ENCODE measurements at regions not wholly inside any gene's neighbourhood (a gene's known extent, or its start where the extent isn't known, plus 50 kb on each side); places are given as distances from the start of the nearest gene placed in this dataset.

DNA sequence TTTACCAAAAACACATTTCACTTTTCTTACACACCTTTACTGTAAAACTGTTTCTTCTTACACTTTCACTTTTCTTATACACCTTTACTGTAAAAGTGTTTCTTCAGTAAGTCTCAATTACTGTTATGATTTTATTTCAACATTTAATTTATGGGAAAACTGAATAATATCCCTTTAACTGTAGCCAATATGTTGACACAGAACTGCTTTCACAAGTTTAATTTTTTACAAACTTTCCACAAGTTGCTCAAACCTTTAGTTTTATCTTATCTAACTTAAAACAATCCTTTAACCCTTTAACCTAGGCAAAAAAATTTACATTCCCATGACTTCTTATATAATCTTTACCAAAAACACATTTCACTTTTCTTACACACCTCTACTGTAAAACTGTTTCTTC lies 63.3 kb upstream of the OR5AN1 start:
- TF ChIP-seq CTCF (IDR thresholded peaks at IDR 0.05) (no peak), POLR2A (IDR thresholded peaks at IDR 0.05) (no peak), POLR2AphosphoS5 (IDR thresholded peaks at IDR 0.05) (no peak), EP300 (IDR thresholded peaks at IDR 0.05) (no peak)

All from upper lobe of left lung (tissue), 4 donors.